Activated CD4-positive, alpha-beta memory T cell treated with anti-CD3 and anti-CD28 coated beads for 36 hours (primary cell): ENCODE measurements at regions not wholly inside any gene's neighbourhood (a gene's known extent, or its start where the extent isn't known, plus 50 kb on each side); places are given as distances from the start of the nearest gene placed in this dataset.
"Not testable (repeated sequence)": the region's sequence is repeated elsewhere in the genome, so short reads cannot be mapped to it uniquely, and the experiment has no call there.

Experiments used
- CTCF ChIA-PET: fragments of 350-600 bp; sonication (Branson Sonifier 250); formaldehyde crosslinking; loops from one replicate; lab custom pipeline; 2021; ENCODE audit warnings: antibody characterized with exemption, inconsistent platforms; lab: Charles Lee
- POLR2A ChIA-PET: fragments of 350-600 bp; sonication (Branson Sonifier 250); formaldehyde crosslinking; loops from one replicate; lab custom pipeline; 2021; ENCODE audit warnings: antibody characterized with exemption; lab: Charles Lee
- DNase-seq: peaks from one replicate; pipeline ENCODE4 v3.0.0-alpha.2; 2020
- H3K27ac Mint-ChIP-seq: one replicate; pipeline ENCODE4 v1.8.0; 2021; ENCODE audit warnings: mixed read lengths
- H3K27me3 Mint-ChIP-seq: one replicate; pipeline ENCODE4 v1.8.0; 2021; ENCODE audit warnings: mixed read lengths
- H3K36me3 Mint-ChIP-seq: one replicate; pipeline ENCODE4 v1.8.0; 2021; ENCODE audit warnings: mixed read lengths
- H3K4me1 Mint-ChIP-seq: one replicate; pipeline ENCODE4 v1.8.0; 2021; ENCODE audit warnings: low read depth, mixed read lengths
- H3K4me3 Mint-ChIP-seq: one replicate; pipeline ENCODE4 v1.8.0; 2021; ENCODE audit warnings: mild to moderate bottlenecking, mixed read lengths
- H3K9me3 Mint-ChIP-seq: one replicate; pipeline ENCODE4 v1.8.0; 2021; ENCODE audit warnings: mixed read lengths
- intact Hi-C: fragments of 100-400 bp; cut with micrococcal nuclease; formaldehyde crosslinking; loops from one replicate; pipeline ENCODE4 v1.15.1; 2023

DNA sequence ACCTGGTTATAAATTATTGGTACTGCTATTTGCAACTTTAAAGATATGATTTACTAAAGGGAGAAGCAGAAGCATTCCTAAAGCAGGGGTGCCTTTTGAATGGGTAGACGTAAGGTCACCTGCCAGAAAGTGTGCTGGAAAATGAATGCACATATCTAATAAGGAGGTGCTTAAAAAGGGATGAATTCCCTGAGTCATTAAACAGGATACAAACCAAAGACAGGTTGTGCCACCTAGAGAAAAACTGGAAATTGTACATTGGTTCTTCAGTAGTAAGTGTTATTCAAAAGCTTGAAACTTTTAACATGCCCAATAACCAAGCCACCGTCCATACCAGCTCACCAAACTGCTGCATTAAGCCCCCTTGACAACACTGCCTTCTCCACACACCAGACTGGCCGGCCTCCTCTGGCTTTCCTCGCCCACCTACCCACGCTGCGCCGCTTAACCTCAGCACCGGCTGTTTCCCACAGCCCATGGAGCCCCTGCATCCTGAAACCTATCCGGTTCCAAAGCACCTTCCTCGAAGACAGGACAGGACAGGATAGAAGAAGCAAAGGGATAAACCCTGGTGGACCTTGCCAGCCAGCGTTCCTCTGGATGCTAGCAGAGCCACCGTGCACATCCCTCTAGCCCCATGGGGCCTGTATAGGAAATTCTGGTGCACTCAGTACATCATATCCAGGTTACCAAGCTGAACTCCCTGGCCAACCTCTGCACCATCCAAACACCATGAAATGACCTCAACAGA is 201.5 kb upstream of the CAND1 start:
- peaks cover 20% of the 10 kb centered on the region for H3K4me1 Mint-ChIP-seq
- no peaks in the 10 kb centered on the region for H3K36me3 Mint-ChIP-seq
- no peaks in the 10 kb centered on the region for H3K9me3 Mint-ChIP-seq
- ChIA-PET CTCF (interaction anchor here (1.0 kb wide), 1 partner anchor 94 kb away, joined by 3 read pairs; no protein-coding TSS in a partner anchor), POLR2A (no interaction called here)
- H3K27ac Mint-ChIP-seq: no peak overlapping the region
- DNase-seq: no peak
- peak overlapping the region; percentile 62 for H3K4me3 Mint-ChIP-seq
- intact Hi-C loops: loop anchor here (10.0 kb wide), 1 partner anchor 163 kb away; no protein-coding TSS in a partner anchor
- peaks cover 35% of the 10 kb centered on the region for H3K27me3 Mint-ChIP-seq

GRCh38 chr12:67068204-67068731 is 200.9 kb upstream of the CAND1 start:
- intact Hi-C loops: loop anchor here (10.0 kb wide), 1 partner anchor 163 kb away; no protein-coding TSS in a partner anchor
- Mint-ChIP-seq H3K9me3 (no peaks in the 10 kb centered on the region), H3K27ac (no peak overlapping the region), H3K36me3 (no peaks in the 10 kb centered on the region), H3K4me3 (peak overlapping the region; percentile 62), H3K27me3 (peaks cover 35% of the 10 kb centered on the region), H3K4me1 (peaks cover 20% of the 10 kb centered on the region)
- CTCF ChIA-PET: interaction anchor here (1.0 kb wide), 1 partner anchor 93 kb away, joined by 3 read pairs; no protein-coding TSS in a partner anchor
- DNase-seq: peak; percentile 19
- POLR2A ChIA-PET: no interaction called here

DNA sequence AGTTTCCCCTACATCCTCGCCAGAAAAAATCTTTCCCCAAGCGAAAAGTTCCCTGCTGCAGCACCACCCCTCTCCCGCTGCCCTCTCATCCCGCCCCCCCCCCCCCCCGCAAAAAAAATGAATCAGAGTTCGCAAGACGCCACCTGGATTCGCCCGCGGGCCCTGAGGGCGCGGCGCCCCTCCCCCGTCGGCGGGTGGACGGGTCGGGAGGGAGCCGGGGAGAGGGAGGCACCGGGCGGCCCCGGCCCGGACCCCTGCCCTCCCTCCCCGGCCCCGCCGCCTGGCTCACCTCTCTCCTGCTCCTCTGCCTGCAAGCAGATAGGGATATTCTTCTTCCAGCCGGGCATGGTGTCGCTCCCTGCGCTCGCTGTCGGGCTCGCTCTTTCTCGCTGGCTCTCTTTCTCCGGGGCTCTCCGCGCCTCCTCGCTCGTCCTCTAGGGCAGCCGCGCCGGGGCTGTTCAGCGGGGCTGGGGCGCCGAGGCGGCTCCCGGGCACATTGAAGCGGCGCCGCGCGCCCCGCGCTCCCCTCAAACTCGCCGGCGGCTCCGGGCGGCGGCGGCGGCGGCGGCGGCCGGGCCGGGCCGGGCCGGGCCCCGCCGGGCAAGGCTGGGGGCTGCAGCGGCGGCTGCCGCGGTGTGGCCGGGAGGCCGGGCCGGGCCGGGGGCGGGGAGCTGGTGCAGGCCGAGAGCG is 200.3 kb upstream of the CAND1 start:
- H3K27me3 Mint-ChIP-seq: peaks cover 35% of the 10 kb centered on the region
- H3K4me3 Mint-ChIP-seq: peak overlapping the region; percentile 85
- no peaks in the 10 kb centered on the region for H3K36me3 Mint-ChIP-seq
- no peaks in the 10 kb centered on the region for H3K9me3 Mint-ChIP-seq
- H3K27ac Mint-ChIP-seq: no peak overlapping the region
- H3K4me1 Mint-ChIP-seq: peaks cover 20% of the 10 kb centered on the region
- ChIA-PET POLR2A (interaction anchor here (1.2 kb wide), 1 partner anchor 200 kb away, joined by 8 read pairs; the partner anchor contains the start of gene CAND1), CTCF (interaction anchor here (0.7 kb wide), 1 partner anchor 92 kb away, joined by 4 read pairs; no protein-coding TSS in a partner anchor)
- intact Hi-C loops: loop anchor here (1.0 to 10.0 kb wide), 2 partner anchors 164 to 200 kb away; partner anchors contain the start of gene CAND1
- DNase-seq: peak; percentile 52

DNA sequence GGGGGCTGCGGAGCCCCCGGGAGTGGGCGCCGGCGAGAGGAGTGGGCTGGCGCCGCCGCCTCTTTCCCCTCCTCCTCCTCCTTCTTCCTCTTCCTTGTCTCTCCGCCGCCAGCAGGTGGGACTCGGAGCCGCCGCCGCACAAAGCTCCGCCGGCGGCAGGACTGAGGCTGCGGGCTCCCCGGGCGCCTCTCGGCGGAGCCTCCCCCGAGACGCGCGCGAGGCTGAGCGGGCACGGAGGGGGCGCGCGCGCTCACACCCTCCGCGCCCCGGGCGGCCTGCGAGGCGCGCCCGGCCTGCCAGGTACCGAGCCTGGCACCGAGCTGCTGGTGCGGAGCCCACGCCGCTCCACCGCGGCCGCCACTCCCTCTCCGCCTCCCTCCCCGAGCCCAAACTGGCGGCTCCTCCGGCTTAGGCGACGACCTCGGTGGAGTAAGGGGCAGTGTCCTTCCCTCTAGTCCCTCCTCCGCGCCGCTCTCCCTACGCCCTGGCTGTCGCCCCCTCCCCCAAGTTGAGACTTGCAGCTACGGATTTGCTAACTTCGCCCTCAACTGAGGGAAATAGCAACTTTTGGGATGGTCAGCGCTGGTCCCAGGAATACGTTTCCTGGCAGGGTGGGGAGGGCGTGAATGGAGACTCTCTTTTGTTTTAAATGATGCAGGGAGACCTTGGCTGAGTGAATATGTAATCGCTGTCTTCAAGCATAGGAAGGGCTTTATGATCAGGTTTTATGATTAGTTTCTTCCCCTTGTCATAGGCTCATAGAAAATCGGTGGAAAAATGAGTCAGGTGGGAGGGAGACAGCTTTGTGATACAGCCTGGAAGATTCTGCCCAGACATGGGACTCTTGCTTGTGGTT is 199.5 kb upstream of the CAND1 start:
- CTCF ChIA-PET: interaction anchor here (0.6 to 0.7 kb wide), 2 partner anchors 23 to 91 kb away, joined by 3 to 4 read pairs; no protein-coding TSS in a partner anchor
- Mint-ChIP-seq H3K9me3 (no peaks in the 10 kb centered on the region), H3K4me1 (peaks cover 20% of the 10 kb centered on the region), H3K36me3 (no peaks in the 10 kb centered on the region), H3K27me3 (peaks cover 31% of the 10 kb centered on the region), H3K27ac (no peak overlapping the region), H3K4me3 (peak overlapping the region; percentile 72)
- POLR2A ChIA-PET: interaction anchor here (1.2 kb wide), 1 partner anchor 199 kb away, joined by 8 read pairs; the partner anchor contains the start of gene CAND1
- DNase-seq: peak; percentile 44
- intact Hi-C loops: loop anchor here (1.0 to 10.0 kb wide), 2 partner anchors 165 to 200 kb away; partner anchors contain the start of gene CAND1

DNA sequence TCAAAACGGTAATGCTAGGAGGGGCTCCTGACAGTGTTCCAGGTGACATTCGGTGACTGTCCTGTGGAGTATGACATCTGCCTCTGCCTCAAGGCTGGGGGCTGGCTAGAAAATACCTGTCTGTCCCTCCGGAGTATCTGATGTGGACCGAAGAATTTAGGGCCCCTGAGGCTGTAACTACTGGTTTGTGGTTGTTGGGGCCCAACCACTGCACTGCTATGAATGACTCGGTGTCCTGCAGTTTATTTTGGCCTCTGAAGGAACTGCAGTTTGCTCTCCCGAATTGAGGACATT is 198.9 kb upstream of the CAND1 start:
- POLR2A ChIA-PET: no interaction called here
- Mint-ChIP-seq H3K4me1 (peaks cover 20% of the 10 kb centered on the region), H3K27me3 (peaks cover 31% of the 10 kb centered on the region), H3K36me3 (no peaks in the 10 kb centered on the region), H3K27ac (no peak overlapping the region), H3K9me3 (no peaks in the 10 kb centered on the region), H3K4me3 (peak overlapping the region; percentile 72)
- peak; percentile 9 for DNase-seq
- intact Hi-C loops: no loop called here
- CTCF ChIA-PET: no interaction called here

DNA sequence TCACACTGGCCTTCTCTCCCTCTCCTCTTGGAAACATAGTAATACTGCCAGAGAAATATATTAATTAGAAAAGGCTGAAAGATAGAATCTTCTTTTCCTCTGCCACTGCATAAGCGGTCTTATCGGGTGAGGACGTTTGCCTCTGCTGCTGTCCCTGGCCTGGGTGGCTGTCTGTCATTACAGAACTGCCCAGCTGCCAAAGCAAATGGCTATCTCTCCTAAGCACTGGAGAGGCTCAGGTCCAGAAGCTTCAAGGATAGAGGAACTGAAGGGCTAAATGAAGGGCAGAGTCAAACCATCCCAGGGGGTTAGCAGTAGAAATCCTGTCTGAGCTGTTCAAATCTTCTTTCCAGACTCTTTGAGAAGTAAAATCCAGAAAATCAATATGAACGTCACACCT is 198.6 kb upstream of the CAND1 start:
- CTCF ChIA-PET: no interaction called here
- Mint-ChIP-seq H3K9me3 (no peaks in the 10 kb centered on the region), H3K27ac (no peak overlapping the region), H3K27me3 (peaks cover 33% of the 10 kb centered on the region), H3K36me3 (no peaks in the 10 kb centered on the region), H3K4me1 (peaks cover 20% of the 10 kb centered on the region), H3K4me3 (peak overlapping the region; percentile 72)
- DNase-seq: no peak
- intact Hi-C loops: no loop called here
- POLR2A ChIA-PET: no interaction called here

GRCh38 chr12:67072281-67072680 is 196.9 kb upstream of the CAND1 start:
- H3K36me3 Mint-ChIP-seq, POLR2A ChIA-PET, DNase-seq, H3K4me3 Mint-ChIP-seq, CTCF ChIA-PET, intact Hi-C loops, H3K9me3 Mint-ChIP-seq, H3K27ac Mint-ChIP-seq: not testable (repeated sequence)
- Mint-ChIP-seq H3K4me1 (peaks cover 20% of the 10 kb centered on the region), H3K27me3 (peaks cover 36% of the 10 kb centered on the region)

- CTCF ChIA-PET: no interaction called here
- H3K27me3 Mint-ChIP-seq: peaks cover 27% of the 10 kb centered on the region
Measured at GRCh38 chr12:67073336-67073735, 195.8 kb upstream of the CAND1 start.

DNA sequence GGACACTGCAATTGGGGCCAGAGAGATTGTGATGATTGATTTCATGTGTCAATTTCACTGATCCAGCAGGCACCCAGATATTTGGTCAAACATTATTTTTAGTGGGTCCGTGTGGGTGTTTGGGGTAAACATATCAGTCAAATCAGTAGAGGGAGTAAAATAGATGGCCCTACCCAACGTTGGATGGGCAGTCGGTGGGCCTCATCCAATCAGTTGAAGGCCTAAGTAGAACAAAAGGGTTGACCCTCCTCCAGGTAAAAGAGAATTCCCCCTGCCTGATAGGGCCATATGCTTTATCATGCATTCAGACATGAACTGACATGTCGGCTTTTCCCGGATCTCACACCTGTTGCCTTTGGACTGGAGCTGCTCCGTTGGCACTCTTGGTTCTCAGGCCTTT is 195.1 kb upstream of the CAND1 start:
- DNase-seq: no peak
- no peaks in the 10 kb centered on the region for H3K36me3 Mint-ChIP-seq
- H3K27ac Mint-ChIP-seq: no peak overlapping the region
- CTCF ChIA-PET: no interaction called here
- POLR2A ChIA-PET: no interaction called here
- peaks cover 12% of the 10 kb centered on the region for H3K4me1 Mint-ChIP-seq
- H3K27me3 Mint-ChIP-seq: peaks cover 25% of the 10 kb centered on the region
- no peak overlapping the region for H3K4me3 Mint-ChIP-seq
- no peaks in the 10 kb centered on the region for H3K9me3 Mint-ChIP-seq
- intact Hi-C loops: no loop called here

More at GRCh38 chr12:67073336-67073735, 195.8 kb upstream of the CAND1 start:
- Mint-ChIP-seq H3K4me3 (no peak overlapping the region), H3K36me3 (no peaks in the 10 kb centered on the region), H3K27ac (no peak overlapping the region), H3K4me1 (peaks cover 12% of the 10 kb centered on the region), H3K9me3 (no peaks in the 10 kb centered on the region)
- POLR2A ChIA-PET: no interaction called here
- DNase-seq: no peak
- intact Hi-C loops: no loop called here

DNA sequence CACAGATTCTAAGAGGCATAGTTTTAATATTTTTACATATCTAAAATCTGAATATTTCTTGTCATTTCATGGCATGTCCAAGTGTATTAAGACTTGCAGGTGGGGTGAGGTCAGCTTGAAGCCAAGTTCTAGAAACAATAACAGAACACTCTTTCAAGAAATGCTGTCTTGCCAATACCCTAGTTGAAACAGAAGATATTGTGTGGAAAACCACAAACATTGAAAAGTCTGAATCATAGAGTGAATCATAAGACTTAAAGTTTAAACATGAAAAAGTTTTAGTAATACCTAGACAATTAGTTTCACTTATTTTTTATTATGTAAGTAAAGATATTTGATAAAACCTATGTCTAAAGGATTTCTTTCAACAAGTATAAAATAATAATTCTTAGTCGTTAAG is 191.5 kb upstream of the CAND1 start:
- ChIA-PET POLR2A (no interaction called here), CTCF (no interaction called here)
- intact Hi-C loops: loop anchor here (5.0 kb wide), 1 partner anchor 65 kb away; no protein-coding TSS in a partner anchor
- Mint-ChIP-seq H3K4me3 (no peak overlapping the region), H3K9me3 (no peaks in the 10 kb centered on the region), H3K27me3 (peaks cover 19% of the 10 kb centered on the region), H3K4me1 (peaks cover 3% of the 10 kb centered on the region), H3K36me3 (no peaks in the 10 kb centered on the region), H3K27ac (no peak overlapping the region)
- DNase-seq: no peak

DNA sequence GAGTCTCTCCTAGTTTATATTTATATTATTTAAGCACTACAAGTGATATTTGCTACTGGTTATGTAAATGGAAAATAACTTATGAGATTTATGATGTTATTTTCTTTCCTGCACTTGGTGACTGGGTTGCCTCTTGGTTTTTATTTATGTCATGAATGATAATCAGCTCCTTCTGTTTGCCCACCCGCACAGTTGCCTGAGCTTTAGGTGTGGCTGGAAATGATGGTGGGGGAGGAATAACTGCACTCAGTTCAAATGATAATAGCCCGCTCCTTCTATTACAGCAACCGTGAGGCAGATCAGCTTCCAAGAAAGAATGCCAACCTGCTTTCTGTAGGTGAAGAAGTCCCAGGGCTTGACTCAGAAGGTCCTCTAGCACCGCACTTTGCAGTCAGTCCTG is 190.2 kb upstream of the CAND1 start:
- H3K27me3 Mint-ChIP-seq: peaks cover 22% of the 10 kb centered on the region
- H3K9me3 Mint-ChIP-seq: no peaks in the 10 kb centered on the region
- intact Hi-C loops: loop anchor here (5.0 kb wide), 1 partner anchor 63 kb away; no protein-coding TSS in a partner anchor
- H3K4me3 Mint-ChIP-seq: no peak overlapping the region
- no peak for DNase-seq
- H3K27ac Mint-ChIP-seq: no peak overlapping the region
- H3K4me1 Mint-ChIP-seq: peaks cover 3% of the 10 kb centered on the region
- H3K36me3 Mint-ChIP-seq: no peaks in the 10 kb centered on the region
- POLR2A ChIA-PET: no interaction called here
- CTCF ChIA-PET: no interaction called here
